IPS-15b (cell line): ENCODE measurements at regions not wholly inside any gene's neighbourhood (a gene's known extent, or its start where the extent isn't known, plus 50 kb on each side); places are given as distances from the start of the nearest gene placed in this dataset.

ENCODE experiments used
- H3K27me3 ChIP-seq: one replicate; pipeline ENCODE4 v1.6.1; 2013; ENCODE audit warnings: low read length; ENCODE audit not compliant: control insufficient read depth, insufficient read depth
- H3K36me3 ChIP-seq: one replicate; pipeline ENCODE4 v1.6.1; 2013; ENCODE audit warnings: low read length; ENCODE audit not compliant: control insufficient read depth, insufficient read depth
- H3K4me1 ChIP-seq: one replicate; pipeline ENCODE4 v1.6.1; 2013; ENCODE audit warnings: mild to moderate bottlenecking, low read length; ENCODE audit not compliant: control insufficient read depth, insufficient read depth
- H3K4me3 ChIP-seq: one replicate; pipeline ENCODE4 v1.5.1; 2013; ENCODE audit warnings: low read depth, low read length
- H3K9ac ChIP-seq: one replicate; pipeline ENCODE4 v1.6.1; 2013; ENCODE audit warnings: low read depth, mild to moderate bottlenecking, low read length
- H3K9me3 ChIP-seq: one replicate; pipeline ENCODE4 v1.6.1; 2013; ENCODE audit warnings: mild to moderate bottlenecking, low read length; ENCODE audit not compliant: control insufficient read depth, insufficient read depth

DNA sequence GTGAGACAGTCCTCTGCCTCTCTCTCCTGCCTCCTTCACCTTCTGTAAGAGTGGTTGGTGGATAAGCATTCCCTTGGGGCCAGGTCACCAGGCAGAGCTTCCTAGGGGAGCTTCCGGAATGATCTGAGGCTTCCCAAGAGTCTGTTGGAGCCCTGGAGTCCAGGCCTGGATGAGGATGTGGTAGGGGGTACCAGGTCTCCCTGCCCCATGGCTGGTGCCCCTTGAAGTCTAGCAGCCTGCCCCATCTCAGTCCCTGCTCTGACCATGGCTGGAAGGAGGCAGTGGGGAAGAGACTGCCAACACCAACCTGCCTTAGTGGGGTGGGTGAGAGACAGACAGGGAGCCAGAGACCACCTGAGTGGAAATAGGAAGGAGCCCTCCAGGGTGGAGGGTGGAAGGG, 1316.9 kb downstream of the UQCRFS1 start:
- H3K4me1 ChIP-seq: no peaks in the 10 kb centered on the region
- no peaks in the 10 kb centered on the region for H3K36me3 ChIP-seq
- H3K9me3 ChIP-seq: peaks cover 8% of the 10 kb centered on the region
- H3K4me3 ChIP-seq: no peak overlapping the region
- no peaks in the 10 kb centered on the region for H3K27me3 ChIP-seq
- no peak overlapping the region for H3K9ac ChIP-seq

DNA sequence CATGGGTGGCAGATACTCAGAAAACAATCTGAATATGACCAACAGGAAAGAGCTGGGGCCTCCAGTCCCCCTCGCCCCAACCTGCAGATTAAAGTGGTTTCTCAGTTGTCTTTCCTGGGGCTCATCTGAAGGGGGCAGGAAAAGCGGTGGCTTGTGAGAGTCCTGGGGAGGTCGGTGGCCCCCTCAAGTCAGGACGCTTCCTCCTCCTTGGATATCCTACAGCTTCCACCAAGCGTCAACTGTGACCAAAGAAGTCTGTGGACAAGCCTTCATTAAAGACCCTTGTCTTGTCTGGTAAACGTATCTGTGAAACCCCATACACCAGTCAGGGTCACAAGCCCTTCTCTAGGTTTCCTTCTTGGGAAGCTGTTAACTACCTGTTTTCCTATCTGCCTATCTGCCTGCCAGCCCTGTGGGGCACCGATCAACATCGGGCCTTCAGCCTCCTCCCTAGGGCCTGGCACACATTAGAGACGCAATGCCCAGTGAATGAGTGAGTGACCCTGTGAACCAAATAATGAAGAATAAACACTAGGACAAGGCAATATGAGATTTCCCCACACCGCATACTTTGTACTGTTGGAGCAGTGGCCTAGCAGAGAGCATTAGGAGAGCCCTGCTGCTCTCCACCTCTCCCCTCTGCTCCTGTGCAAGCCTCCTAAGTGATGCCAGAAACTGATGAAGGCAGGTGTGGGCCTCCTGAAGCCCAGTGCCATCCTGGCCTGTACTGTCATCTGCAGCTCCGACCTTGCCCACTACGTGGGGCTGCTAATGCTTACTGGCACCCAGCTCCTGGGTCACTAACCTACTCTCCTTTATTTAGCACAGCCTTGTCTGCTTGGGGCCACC, 1317.8 kb downstream of the UQCRFS1 start:
- no peak overlapping the region for H3K9ac ChIP-seq
- no peak overlapping the region for H3K4me3 ChIP-seq
- no peaks in the 10 kb centered on the region for H3K36me3 ChIP-seq
- H3K4me1 ChIP-seq: no peaks in the 10 kb centered on the region
- peaks cover 8% of the 10 kb centered on the region for H3K9me3 ChIP-seq
- no peaks in the 10 kb centered on the region for H3K27me3 ChIP-seq

DNA sequence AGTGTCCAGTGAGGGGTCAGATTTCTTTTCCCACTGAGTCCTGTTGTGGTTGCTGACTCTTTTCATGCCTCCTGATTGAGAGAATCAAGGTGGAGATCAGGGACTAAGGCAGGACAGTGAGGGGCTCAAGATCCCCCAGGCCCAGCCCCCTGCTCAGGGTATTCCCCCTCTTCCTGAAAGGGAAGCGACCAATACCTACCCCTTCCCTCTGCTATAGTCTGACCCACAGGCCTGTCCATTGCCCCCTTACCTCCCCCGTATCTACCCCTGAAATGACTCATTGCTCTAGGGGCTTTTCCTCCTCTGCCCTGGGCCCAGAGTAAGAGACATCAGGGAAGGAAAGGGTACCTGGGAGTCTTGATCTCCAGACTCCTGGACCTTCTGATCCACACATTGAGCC, 1320.5 kb downstream of the UQCRFS1 start:
- Histone ChIP-seq H3K27me3 (no peaks in the 10 kb centered on the region), H3K9ac (no peak overlapping the region), H3K4me1 (no peaks in the 10 kb centered on the region), H3K4me3 (no peak overlapping the region), H3K9me3 (peaks cover 12% of the 10 kb centered on the region), H3K36me3 (no peaks in the 10 kb centered on the region)

DNA sequence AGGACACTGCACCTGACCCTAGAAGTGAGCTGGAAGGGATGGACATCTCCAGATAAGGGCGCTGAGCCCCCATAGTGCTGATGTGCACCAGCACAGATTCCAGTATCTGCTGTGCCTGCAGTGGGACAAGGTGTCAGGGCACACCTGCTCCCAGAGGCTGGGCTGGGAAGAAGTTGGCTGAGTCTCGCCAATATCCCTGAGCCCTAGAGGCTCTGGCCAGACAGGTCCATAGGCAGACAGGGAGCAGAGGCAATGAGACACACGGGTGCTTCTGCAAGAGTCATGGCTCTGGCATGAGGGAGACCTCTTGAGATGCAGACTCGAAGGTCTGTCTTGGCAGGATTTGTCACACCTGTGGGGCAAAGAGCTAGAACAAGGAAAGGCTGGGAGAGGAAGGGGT, 1321.5 kb downstream of the UQCRFS1 start:
- H3K4me1 ChIP-seq: no peaks in the 10 kb centered on the region
- H3K4me3 ChIP-seq: no peak overlapping the region
- H3K9ac ChIP-seq: no peak overlapping the region
- no peaks in the 10 kb centered on the region for H3K27me3 ChIP-seq
- no peaks in the 10 kb centered on the region for H3K36me3 ChIP-seq
- H3K9me3 ChIP-seq: peaks cover 12% of the 10 kb centered on the region

DNA sequence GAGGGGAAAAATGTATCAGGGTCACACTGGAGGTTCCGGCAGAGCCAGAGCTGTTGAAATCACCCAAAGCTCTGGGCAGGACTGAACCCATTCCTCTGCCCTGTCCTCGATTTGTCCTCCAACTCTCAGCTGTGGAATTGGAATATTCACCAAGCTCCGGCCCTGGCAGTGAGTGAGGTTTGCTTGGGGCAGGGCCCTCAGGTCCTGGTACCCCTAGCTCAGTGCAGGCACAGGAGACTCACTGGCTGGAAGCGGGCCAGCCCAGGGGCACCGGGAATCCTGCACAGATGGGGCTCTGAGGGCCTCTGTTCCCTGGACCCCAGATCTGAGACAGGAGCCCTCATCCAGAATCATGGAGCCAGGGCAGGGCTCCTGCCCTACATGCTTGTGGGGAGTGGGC, 1322.3 kb downstream of the UQCRFS1 start:
- Histone ChIP-seq H3K4me1 (no peaks in the 10 kb centered on the region), H3K9ac (no peak overlapping the region), H3K36me3 (no peaks in the 10 kb centered on the region), H3K4me3 (no peak overlapping the region), H3K9me3 (peaks cover 12% of the 10 kb centered on the region), H3K27me3 (no peaks in the 10 kb centered on the region)

DNA sequence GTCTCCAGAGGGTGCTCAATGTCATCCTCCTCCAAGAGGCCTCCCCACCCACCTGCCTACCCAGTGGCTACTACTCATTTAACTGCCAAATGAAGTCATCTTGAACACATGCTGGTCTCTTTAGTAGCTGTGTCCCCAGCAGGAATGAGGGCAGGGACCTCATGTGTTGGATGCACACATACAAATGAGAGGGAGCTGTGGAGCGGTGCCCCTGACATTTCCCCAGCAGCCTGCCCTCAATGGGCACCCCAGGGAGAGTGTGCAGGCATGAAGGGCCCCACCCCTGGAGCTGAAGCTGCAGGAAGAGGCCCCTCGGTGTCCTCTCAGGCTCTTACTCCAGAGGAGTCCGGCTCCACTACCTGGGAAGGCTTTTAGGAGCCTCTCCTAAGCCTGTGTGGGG, 1322.7 kb downstream of the UQCRFS1 start:
- H3K9ac ChIP-seq: no peak overlapping the region
- no peak overlapping the region for H3K4me3 ChIP-seq
- H3K4me1 ChIP-seq: no peaks in the 10 kb centered on the region
- no peaks in the 10 kb centered on the region for H3K36me3 ChIP-seq
- no peaks in the 10 kb centered on the region for H3K27me3 ChIP-seq
- peaks cover 12% of the 10 kb centered on the region for H3K9me3 ChIP-seq

DNA sequence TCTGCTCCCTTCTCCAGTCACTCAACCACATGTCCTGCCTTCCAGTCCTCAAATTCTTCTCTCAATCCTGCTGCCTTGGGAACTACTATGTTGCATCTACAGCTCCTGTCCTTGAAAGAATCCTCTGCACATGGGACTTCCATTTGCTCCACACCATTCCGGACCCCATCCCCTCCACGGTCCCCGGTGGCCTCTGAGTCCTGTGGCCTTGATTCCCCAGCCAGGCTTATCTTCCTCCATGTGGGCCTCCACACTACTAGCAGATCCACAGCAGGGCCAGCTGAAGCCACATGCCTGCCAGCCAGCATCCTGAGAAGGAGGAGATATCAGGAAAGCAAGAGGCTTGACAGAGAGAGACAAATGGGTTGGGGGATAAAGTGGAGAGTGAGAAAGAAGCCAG, 1323.8 kb downstream of the UQCRFS1 start:
- Histone ChIP-seq H3K27me3 (no peaks in the 10 kb centered on the region), H3K9me3 (peaks cover 12% of the 10 kb centered on the region), H3K4me3 (no peak overlapping the region), H3K36me3 (no peaks in the 10 kb centered on the region), H3K9ac (no peak overlapping the region), H3K4me1 (no peaks in the 10 kb centered on the region)

DNA sequence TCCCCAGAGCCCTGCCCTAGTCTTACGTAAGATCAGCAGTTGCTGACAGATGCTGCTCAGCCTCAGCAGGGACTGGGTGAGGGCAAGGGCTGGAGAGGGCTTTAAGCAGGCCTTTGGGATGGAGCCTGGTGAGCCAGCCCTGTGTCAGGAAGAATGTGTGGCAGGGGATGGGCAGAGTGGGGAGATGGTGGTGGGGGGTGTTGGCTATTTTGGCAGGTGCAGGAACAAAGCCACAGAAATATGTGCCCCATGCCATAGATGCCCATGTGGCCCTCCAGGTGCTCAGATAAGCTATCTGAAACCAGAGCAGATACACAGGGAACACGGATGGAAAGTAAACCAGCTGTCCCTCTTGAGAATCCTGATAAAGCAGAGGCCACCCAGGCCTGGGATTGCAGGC, 1325.0 kb downstream of the UQCRFS1 start:
- Histone ChIP-seq H3K9ac (no peak overlapping the region), H3K4me3 (no peak overlapping the region), H3K36me3 (no peaks in the 10 kb centered on the region), H3K4me1 (no peaks in the 10 kb centered on the region), H3K27me3 (no peaks in the 10 kb centered on the region), H3K9me3 (peaks cover 9% of the 10 kb centered on the region)

DNA sequence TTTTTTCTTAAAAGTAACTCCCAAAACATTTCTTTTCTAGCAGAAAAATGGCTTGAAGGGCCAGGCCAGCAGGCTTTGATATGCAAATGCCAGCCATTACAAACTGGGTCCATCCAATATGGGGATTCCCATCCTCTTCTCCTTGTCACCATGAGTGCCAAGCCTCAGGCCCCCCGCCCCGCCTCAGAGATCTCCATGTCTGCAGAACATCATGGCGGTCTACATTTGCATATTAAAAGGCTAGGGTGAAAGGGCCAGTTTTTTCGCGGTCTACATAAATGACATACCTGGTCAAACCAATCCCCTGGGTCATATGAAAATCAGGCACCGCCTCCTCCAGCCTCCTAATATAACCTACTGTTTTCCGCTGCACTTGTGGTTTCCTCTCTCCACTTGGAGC, 1327.6 kb downstream of the UQCRFS1 start:
- H3K9ac ChIP-seq: no peak overlapping the region
- H3K4me1 ChIP-seq: no peaks in the 10 kb centered on the region
- H3K9me3 ChIP-seq: peaks cover 11% of the 10 kb centered on the region
- no peak overlapping the region for H3K4me3 ChIP-seq
- H3K27me3 ChIP-seq: no peaks in the 10 kb centered on the region
- no peaks in the 10 kb centered on the region for H3K36me3 ChIP-seq

DNA sequence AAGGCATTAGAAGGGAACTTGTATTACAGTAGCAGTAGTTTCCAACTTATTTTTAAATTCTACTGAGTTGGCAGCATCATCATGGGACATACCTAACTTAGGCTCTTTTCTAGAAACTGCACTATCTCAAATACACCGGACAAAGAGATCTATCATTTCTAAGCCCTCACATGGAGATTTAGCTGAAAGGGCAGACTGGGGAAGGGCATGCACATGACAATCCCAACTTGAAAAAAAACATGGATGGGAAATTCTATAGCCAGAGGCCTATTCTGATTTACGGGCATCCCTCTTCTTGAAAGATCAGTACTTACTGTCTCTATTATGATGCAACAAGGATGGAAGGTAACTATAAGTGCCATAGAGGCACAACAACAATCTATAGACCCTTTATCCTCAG, 1328.6 kb downstream of the UQCRFS1 start:
- H3K4me3 ChIP-seq: no peak overlapping the region
- no peaks in the 10 kb centered on the region for H3K27me3 ChIP-seq
- peaks cover 8% of the 10 kb centered on the region for H3K9me3 ChIP-seq
- H3K36me3 ChIP-seq: no peaks in the 10 kb centered on the region
- H3K9ac ChIP-seq: no peak overlapping the region
- H3K4me1 ChIP-seq: no peaks in the 10 kb centered on the region

DNA sequence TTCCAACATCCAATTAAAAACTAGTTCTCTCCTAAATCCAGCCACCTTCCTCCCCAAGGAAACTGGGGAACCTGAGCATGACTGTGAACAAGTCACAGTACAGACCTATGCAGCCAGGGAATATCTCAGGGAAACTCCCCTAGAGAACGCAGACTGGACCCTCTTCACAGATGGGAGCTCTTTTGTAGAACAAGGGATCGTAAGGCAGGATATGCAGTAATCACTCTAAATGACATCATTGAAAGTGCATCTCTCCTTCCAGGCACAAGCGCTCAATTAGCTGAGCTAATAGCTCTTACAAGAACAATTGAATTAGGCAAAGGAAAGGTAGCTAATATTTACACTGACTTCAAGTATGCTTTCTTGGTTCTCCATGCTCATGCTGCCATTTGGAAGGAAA, 1331.7 kb downstream of the UQCRFS1 start:
- H3K9ac ChIP-seq: no peak overlapping the region
- H3K36me3 ChIP-seq: no peaks in the 10 kb centered on the region
- no peaks in the 10 kb centered on the region for H3K4me1 ChIP-seq
- H3K4me3 ChIP-seq: no peak overlapping the region
- no peaks in the 10 kb centered on the region for H3K27me3 ChIP-seq
- H3K9me3 ChIP-seq: peaks cover 10% of the 10 kb centered on the region

DNA sequence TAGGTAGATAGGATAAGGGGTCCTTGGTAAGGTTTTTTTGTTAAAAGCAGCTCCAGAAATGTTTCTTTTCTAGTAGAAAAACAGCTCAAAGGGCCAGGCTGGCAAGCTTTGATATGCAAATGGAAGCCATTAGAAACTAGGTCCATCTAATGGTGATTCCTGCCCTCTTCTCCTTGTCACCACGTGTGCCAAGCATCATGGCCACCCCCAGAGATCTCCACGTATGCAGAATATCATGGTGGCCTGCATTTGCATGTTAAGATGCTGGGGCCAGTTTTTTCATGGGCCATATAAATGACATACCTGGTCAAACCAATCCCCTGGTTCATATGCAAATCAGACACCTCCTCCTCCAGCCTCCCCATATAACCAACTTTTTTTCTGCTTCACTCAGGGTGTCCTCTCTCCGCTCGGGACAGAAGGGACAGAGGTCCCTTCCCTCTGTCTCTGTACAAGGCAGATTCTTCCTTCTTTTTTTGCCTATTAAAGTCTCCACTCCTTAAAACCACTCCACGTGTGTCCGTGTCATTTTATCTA, 1335.9 kb downstream of the UQCRFS1 start:
- no peaks in the 10 kb centered on the region for H3K4me1 ChIP-seq
- no peaks in the 10 kb centered on the region for H3K27me3 ChIP-seq
- H3K9me3 ChIP-seq: peaks cover 26% of the 10 kb centered on the region

More for the DNA sequence above, 1335.9 kb downstream of the UQCRFS1 start:
- H3K36me3 ChIP-seq: no peaks in the 10 kb centered on the region
- no peak overlapping the region for H3K9ac ChIP-seq
- no peak overlapping the region for H3K4me3 ChIP-seq
